NCI-H2029 (cell line): ENCODE measurements at regions not wholly inside any gene's neighbourhood (a gene's known extent, or its start where the extent isn't known, plus 50 kb on each side); places are given as distances from the start of the nearest gene placed in this dataset.
"Not testable (repeated sequence)": the region's sequence is repeated elsewhere in the genome, so short reads cannot be mapped to it uniquely, and the experiment has no call there.

Experiments used
- DNase-seq: peaks from one replicate; lab custom pipeline; 2025; lab: John Stamatoyannopoulos, UW

DNA sequence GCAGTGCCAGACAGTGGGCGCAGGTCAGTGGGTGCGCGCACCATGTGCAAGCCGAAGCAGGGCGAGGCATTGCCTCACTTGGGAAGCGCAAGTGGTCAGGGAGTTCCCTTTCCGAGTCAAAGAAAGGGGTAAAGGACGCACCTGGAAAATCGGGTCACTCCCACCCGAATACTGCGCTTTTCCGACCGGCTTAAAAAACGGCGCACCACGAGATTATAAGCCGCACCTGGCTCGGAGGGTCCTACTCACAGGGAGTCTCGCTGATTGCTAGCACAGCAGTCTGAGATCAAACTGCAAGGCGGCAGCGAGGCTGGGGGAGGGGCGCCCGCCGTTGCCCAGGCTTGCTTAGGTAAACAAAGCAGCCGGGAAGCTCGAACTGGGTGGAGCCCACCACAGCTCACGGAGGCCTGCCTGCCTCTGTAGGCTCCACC lies 77.9 kb downstream of the NR4A2 start:
- DNase-seq = not testable (repeated sequence)

DNA sequence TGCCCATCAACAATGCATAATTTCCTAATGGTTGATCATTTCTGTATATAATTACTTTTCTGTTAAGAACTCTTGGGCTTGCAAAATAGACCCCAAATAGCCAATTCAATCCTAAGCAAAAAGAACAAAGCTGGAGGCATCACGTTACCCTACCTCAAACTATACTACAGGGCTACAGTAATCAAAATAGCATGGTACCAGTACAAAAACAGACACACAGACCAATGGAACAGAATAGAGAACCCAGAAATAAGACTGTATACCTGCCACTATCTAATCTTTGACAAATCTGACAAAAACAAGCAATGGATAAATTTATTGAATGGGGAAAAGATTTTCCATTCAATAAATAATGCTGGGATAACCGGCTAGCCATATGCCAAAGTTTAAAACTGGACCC lies 78.8 kb downstream of the NR4A2 start:
- no peak for DNase-seq

DNA sequence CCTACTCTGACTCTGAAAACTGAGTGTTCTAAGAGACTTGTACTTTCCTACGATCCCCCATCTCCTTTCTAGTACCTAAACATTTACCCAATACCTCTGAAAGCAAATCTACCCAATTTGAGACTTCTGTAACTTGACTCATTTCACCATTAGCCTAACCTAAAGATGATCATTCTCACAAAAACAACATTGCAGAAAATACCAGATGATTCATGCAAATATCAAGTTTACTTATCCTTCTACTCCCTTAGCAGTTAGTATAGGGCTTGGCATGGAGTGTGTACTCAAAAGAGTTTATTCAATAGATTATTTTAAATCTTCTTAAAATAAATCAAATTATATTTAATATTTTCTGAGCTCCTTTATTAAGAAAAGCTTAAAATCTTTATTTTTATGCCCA lies 89.6 kb downstream of the NR4A2 start:
- DNase-seq = no peak

DNA sequence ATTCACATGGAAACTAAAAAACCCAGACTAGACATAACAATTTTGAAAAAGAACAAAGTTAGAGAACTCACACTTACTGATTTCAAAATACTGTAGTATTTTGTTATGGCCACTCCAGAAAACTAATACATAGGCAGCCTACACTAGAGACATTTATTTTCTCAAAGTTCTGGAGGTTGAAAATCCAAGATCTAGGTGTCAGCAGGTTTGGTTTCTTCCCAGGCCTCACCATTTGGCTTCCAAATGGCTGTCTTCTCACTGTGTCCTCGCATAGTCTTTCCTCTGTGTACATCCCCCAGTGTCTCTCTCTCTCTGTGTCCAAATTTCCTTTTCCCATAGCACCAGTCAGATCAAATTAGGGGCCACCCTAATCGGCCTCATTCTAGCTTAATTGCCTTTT lies 95.0 kb downstream of the NR4A2 start:
- DNase-seq = no peak

DNA sequence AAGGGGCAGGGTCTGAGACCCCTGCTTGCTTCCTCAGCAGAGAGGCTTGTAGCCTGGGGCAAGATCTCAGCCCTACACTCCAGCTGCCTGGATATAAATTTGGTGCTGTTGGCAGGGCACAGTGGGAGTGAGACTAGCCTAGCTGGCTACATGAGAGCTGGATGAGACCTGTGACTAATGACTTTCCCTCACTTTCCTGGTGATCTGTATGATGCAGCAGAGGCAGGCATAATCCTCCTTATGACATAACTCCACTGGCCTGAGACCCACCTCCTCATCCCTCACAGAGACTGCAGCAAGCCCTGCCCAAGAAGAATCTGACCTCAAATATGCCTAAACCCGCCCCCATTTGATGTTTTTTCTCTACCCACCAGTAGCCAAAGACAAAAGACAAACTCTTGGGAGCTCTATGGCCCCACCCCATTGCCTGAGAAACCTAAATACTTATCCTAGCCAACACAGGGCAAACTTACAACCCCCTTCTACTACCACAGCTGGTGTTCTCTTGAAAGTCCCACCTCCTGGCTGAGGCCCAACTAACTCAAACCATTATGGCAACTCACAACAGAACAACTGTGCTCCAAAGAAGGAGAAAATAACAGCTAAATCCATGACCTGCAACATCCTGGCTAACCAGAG lies 102.7 kb downstream of the NR4A2 start:
- DNase-seq = no peak

DNA sequence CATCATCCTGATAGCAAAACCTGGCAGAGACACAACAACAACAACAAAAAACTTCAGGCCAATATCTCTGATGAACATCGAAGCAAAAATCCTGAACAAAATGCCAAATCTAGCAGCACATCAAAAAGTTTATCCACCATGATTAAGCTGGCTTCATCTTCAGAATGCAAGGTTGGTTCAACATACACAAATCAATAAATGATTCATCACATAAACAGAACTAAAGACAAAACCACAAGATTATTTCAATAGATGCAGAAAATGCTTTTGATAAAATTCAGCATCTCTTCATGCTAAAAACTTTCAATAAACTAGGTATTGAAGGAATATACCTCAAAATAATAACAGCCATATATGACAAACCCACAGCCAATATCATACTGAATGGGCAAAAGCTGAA lies 109.2 kb downstream of the NR4A2 start:
- DNase-seq = not testable (repeated sequence)

DNA sequence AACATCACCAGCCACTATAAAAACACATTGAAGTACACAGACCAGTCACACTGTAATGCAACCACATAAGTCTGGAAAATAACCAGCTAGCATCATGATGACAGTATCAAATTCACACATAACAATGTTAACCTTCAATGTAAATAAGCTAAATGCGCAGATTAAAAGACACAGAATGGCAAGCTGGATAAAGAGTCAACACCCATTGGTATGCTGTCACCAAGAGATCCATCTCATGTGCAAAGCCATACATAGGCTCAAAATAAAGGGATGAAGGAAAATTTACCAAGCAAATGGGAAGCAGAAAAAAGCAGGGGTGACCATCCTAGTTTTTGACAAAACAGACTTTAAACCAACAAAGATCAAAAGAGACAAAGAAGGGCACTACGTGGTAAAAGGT lies 110.8 kb downstream of the NR4A2 start:
- no peak for DNase-seq

DNA sequence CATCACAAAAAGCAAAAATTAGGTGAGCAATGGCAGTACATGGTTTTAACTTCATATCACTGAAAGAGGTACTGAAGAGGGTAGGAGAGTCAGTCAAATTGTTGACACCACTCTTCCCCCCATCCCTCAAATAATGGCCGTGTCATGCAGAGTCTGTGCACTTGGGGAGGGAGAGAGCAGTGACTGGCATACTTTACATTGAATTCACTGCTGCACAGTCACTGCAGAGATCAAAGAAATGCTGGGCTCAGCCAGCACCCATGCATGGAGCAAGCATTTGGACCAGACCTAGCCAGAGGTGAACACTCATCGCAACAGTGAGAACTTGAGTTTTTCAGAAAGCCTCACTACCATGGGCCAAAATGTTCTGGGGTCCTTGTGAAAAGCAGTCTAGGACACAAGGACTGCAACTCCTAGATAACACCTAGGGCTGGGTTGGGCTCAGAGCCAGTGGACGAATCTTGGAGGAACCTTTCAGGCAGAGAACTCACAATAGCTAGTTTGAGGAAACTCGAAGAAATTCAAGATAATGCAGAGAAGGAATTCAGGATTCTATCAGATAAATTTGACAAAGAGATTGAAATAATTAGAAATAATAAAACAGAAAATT lies 112.9 kb downstream of the NR4A2 start:
- no peak for DNase-seq

DNA sequence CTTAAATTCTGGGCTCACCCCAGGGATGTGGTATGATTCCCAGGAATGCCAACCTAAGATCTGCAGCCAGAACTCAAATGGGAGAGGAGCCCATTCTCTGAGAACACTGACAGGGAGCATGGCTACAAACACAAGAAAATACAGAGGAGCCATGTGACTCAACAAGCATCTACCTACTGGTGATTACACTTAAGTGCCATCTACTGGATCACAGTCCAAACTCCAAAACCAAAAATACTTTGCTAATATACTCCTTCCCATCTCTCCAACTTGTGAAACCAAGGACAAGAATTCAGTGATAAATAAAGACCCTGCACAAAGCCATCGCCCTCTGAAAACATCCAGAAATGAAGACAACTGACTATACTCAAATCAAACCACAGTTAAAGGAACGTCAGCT lies 116.9 kb downstream of the NR4A2 start:
- DNase-seq = no peak

DNA sequence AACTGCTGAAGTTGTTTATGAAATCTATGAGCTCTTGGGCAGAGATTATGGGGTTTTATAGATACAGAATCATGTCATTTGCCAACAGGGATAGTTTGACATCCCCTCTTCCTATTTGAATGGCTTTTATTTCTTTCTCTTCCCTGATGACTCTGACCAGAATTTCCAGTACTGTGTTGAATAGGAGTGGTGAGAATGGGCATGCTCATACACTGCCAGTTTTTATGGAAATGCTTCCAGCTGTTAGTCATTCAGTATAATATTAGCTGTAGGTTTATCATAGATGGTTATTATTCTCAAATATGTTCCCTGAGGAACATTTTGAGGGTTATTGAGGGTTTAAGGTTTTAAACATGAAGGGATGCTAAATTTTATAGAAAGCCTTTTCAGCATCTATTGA lies 121.2 kb downstream of the NR4A2 start:
- DNase-seq = no peak

DNA sequence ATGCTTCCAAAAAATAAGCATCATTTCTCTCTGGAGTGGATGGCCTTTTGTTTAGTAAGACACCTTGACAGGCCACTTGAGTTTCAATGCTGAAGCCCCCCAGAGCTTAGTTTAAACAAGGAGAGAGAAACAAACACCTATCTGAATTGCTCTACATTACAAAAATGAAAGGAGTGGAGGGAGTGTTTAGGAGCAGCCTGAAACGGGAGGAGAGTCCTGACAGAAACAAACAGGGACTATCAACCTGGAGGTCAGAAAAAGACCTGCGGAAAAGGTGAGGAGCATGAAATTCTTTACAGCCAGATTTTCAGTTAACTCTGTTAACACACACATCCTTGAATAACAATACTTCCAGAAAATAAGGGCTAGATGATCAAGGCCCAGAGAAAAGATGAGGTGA lies 126.2 kb downstream of the NR4A2 start:
- no peak for DNase-seq

DNA sequence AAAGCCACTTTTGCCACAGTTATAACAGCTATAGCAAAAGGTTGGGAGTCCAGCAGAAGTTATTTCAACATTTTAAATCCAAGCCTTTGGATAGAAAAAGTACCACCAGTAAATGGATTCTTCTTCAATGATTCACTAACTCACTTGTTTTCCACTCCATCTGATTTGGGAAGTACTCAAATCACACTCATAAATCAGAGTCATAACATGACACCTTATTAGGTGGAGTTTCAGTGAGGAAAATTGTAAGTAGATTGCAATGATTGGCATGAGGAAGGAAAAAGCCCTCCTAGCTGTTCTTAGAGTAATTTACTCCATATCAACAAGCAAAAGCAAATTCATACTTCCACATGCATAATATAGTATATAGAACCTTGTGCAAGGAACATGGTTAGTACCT lies 132.9 kb downstream of the NR4A2 start:
- no peak for DNase-seq

DNA sequence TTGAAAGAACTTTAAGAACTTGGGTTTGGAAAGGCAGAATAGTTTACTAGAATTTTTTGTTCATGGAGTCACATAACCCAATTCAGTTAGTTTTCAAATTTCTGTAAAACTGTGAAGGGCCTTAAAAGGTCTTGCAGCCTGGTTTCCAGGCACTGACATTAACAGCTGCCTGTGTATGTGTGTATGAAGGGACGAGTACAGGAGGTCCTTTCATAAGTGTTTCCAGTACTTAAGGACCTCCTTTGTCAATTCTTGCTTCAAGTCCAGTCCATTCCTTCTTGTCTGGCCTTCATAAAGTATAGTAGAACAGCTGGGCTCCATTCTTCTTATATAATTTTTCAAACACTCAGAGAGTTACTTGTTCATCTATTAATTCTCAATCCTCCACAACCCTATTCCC lies 136.5 kb downstream of the NR4A2 start:
- DNase-seq = no peak

DNA sequence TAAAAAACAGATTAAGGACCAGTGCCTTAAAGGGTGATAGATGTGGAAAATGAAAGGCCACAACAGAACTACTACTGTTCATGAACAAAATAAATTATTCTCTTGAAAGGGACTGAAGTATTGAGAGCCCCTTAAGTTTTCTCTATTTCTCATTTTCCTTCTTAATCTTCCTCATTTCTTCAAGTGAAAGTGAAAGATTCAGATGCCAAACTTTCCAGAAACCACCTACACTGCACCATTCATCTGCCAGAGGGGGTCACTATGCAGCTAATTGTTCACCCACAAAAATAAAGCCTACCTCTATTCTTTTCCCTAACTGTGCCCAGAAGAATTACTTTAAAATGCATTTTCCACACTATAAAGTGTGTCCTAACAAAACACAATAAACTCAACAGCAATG lies 140.1 kb downstream of the NR4A2 start:
- DNase-seq = no peak

DNA sequence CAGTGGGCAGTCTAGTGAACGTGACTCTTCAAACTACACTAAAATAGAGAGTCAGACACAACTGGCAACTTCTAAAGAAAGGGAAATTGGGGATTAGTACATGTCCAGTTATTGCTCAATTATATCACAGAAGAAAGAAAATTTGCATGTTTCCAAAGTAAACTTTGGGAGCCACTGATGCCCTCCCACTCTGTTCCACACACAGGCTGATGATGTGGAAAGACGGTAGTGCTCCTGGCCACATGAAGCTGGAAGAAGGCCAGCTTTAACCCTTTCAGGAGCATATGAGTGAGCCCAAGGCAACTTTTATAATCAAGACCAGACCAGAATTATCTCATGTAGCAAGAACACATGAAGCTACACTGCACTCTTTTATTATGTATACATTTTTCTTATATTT lies 141.0 kb downstream of the NR4A2 start:
- DNase-seq = no peak

DNA sequence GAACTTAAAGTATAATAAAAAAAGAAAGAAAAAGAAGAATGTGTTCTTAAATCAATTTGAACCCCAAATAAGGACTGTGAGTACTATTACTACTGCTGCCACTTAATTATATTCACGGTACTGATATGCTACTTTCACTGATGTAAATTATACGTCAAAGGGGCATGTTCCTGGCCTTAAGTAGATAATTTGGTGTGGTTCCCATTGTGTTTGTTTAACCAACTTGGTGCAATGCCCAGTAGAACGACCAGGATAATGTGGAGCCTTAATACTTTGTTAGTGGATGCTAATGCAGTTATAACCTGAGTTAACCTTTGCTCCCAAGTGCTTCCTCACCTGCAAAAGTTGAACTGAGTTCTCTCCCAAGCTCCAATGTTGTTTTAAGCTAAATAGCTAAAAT lies 142.0 kb downstream of the NR4A2 start:
- peak; percentile 42 for DNase-seq

DNA sequence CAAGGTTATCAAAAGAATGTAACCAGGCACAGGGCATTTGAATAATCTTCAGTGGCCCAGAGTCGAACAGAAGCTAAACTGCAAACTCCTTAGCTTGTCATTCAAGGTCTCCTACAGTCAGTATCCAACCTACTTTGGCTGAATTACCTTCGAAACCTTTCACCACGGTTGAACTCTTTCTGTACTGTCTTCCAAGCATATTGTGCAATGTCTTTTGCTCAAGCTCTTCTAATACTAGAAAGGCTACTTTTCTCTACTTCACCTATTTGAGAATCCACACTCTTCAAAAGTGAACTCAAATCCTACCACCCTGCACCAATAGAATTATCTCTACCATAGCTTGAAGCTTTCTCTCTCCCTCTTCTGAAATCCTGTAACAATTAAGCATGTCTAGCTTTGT lies 142.9 kb downstream of the NR4A2 start:
- DNase-seq = no peak

DNA sequence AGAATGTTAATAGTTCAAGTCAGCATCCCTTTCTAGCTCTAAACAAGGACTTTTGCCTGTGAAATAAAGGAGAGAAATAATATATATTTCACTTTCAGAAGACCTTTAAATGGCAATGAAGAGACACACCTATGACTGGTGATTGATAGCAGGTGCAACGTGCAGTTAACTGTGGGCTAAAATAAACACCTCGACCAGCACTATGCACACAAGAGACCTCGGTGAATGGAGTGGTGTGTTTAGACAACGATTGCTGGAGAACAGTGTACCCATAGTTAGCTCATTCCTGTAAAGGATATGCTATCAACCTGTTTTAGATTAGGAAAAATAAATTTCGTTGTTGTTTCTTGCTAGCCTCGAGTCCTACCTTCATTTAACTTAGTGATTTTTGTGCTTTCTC lies 143.4 kb downstream of the NR4A2 start:
- peak; percentile 84 for DNase-seq

DNA sequence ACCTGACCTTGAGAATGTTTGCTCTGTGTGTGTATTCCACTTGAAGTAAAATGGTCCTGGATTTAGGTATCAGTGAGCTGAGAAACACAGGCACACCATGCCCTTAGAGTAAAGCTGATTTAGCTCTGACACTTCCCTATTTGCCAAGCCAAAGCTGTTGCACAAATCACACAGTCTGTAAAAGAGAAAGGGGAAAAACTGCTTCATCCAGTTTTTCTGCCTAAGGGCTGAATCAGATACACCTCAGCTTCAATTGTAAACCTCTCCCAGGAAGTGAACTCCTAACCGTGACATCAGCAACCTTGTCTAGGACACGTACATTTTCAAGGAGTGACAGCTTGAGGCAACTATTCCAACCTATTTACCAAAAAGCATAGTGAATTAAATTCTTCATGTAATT lies 150.4 kb downstream of the NR4A2 start:
- peak; percentile 95 for DNase-seq

DNA sequence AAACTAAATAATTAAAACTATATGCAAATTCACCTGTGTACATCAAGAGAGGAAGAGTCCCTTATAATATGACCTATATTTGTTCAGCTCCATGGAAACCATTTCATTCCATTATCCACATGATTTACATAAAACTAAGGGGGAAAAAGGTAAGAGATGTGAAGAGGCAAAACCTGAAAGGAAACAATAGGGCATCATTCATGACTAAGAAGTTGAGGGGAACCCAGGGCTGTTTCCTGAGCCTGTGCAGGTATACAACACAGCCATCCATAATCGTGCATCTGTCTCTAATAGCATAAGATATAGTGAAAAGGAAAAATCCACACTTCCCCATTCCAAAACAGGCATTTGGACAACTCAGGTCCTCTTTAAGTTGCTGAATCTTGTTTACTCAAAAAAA lies 151.3 kb downstream of the NR4A2 start:
- peak; percentile 2 for DNase-seq

DNA sequence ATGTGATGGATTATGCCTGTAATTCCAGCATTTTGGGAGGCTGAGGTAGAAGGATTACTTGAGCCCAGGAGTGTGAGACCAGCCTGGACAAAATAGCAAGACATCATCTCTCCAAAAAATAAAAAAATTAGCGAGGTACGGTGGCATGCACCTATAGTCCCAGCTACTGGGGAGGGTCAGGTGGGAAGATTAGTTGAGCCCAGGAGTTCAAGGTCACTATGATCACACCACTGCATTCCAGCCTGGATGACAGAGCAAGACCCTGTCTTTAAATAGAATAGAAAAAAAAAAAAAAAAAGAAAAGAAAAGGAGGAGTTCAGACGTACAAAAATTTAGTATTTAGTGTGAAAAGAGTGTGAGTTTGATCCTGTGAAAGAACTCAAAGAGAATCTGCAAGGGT lies 154.9 kb downstream of the NR4A2 start:
- no peak for DNase-seq

DNA sequence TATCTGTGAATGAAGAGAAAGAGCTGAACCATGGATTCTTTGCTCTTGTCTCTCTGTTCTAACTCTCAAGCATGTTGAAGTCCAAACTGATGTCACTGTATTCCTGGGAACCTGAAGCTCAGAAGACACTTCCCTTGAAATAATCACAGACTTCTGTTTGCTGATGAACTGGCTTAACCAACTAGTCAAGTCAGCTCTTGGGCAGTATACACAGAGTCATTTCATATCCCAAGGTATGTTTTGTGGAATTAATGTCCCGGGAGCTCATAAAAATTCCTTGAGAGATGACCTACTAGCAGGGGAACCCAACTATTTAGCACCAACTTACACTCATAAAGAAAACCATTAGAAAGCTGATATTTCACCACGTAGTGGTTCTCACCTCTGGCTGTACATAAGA lies 156.6 kb downstream of the NR4A2 start:
- no peak for DNase-seq

DNA sequence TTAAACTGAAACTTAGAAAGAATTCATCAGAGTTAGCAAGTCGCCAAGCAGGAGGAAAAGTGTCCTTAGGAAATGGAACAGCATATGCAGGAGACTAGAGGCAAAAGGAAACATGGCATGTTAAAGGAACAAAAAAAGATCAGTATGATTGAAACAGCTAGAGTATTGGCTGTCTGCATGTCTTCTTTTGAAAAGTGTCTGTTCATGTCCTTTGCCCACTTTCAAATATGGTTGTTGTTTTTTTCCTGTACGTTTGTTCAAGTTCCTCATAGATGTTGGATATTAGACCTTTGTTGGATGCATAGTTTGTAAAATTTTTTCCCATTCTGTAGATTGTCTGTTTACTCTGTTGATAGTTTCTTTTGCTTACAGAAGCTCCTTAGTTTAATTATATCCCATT lies 161.6 kb downstream of the NR4A2 start:
- DNase-seq = no peak

DNA sequence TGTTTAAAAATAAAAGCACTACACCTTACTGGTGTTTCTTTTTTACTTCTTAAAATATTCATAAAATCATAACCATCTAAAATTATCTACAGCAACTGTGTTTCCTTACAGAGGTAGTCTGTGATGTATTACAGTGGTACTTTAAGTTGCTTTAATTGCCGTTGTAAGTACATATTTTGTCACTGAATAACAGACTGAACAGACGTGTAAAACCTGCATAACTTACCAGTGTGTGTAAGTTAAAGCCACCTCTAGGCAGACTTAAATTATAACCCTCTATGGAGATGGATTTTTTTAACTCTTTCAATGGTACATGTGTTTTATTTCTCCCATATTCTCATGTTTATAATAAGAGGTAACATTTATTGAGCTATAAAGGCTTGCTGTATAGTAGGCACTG lies 166.8 kb downstream of the NR4A2 start:
- DNase-seq = no peak
